Ovary (tissue), 7 donors: ENCODE measurements at regions not wholly inside any gene's neighbourhood (a gene's known extent, or its start where the extent isn't known, plus 50 kb on each side); places are given as distances from the start of the nearest gene placed in this dataset.

Experiments
- DNase-seq, 5 donors: peaks; one replicate each; pipeline ENCODE4 v3.0.0-alpha.2; 2019 to 2020
- H3K27ac ChIP-seq, 2 donors: fragments of 200-600 bp; one replicate each; pipeline versions ENCODE4 v1.5.1 to v1.8.0; 2019 to 2022
- H3K27me3 ChIP-seq: fragments of 200-600 bp; one replicate; pipeline ENCODE4 v1.8.0; 2022
- H3K36me3 ChIP-seq: fragments of 200-600 bp; sonication (generic); one replicate; pipeline ENCODE4 v1.5.1; 2019
- H3K4me1 ChIP-seq: one replicate; pipeline ENCODE4 v1.8.1; 2013; ENCODE audit warnings: mild to moderate bottlenecking, moderate library complexity; ENCODE audit not compliant: insufficient read depth
- H3K4me3 ChIP-seq: fragments of 200-600 bp; sonication (generic); one replicate; pipeline ENCODE4 v1.5.1; 2017
- H3K9me3 ChIP-seq, 2 donors: fragments of 200-600 bp in 1 of 2; sonication (generic) in 1 of 2; one replicate each; pipeline versions ENCODE4 v1.5.1 to v1.8.1; 2013 to 2019; ENCODE audit warnings: mild to moderate bottlenecking in 1 of 2, moderate library complexity in 1 of 2
- EP300 ChIP-seq: sonication (generic); formaldehyde crosslinking; IDR thresholded peaks from one replicate; pipeline ENCODE4 v1.6.1; 2017; ENCODE audit warnings: antibody characterized with exemption
- POLR2A ChIP-seq: fragments of 450-650 bp; IDR thresholded peaks from one replicate; pipeline ENCODE4 v1.6.1; 2017; ENCODE audit warnings: antibody characterized with exemption, mild to moderate bottlenecking, moderate library complexity
- WGBS, 3 donors: extraction: QIAGEN DNeasy Blood & Tissue Kit in 1 of 3; methylation state at CpG; one replicate each; pipeline versions ENCODE4 v1.1.5 to v1.1.7; 2013 to 2017; 5-methylcytosine and 5-hydroxymethylcytosine counted together
- intact Hi-C, 4 donors: fragments of 100-400 bp; cut with DNase I; formaldehyde crosslinking; loops; one replicate each; pipeline versions ENCODE4 v1.11.0 to v1.15.1; 2022 to 2023
- TF ChIP-seq, protein P1 (sequence below), 3 donors: fragments of 450-650 bp in 2 of 3; fragments of 200-600 bp in 1 of 3; IDR thresholded peaks; one replicate each; pipeline versions ENCODE4 v1.5.1 to v1.8.0; 2016 to 2022; ENCODE audit warnings: antibody characterized with exemption in 3 of 3, mild to moderate bottlenecking in 1 of 3
- donor health status: DM: no; HTN: no; CAD: no; lungs with moderate emphysema.
- donor health status: DM: no; HTN: no; CAD: no.
- donor health status: Bipolar disorder and iron deficiency.
- donor health status: DM: no; HTN: no; CAD: no.
- donor health status: DM: yes; HTN: yes; CAD: no.

DNA sequence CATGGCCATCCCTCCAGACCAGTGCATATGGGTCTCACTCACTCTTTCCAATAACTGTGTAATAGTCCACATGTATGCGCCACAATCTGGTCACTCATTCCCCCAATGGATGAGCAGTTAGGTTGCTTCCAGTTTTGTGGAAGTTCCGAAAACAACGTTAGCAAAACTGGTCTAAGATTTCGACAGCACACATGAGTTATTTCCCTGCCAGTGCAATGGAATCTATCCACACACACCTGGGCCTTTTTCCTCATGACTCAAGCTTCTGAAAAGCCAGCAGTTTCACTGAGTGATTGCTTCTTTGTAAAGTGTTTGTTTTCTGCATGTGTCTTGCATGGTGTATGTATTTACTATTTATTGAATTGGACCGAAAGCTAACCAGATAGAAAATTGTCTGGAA, 58.8 kb upstream of the FHIP2A start:
- intact Hi-C loops: no loop called here
- TF ChIP-seq POLR2A: no peak
- TF ChIP-seq EP300: no peak
- TF ChIP-seq, protein P1, sequence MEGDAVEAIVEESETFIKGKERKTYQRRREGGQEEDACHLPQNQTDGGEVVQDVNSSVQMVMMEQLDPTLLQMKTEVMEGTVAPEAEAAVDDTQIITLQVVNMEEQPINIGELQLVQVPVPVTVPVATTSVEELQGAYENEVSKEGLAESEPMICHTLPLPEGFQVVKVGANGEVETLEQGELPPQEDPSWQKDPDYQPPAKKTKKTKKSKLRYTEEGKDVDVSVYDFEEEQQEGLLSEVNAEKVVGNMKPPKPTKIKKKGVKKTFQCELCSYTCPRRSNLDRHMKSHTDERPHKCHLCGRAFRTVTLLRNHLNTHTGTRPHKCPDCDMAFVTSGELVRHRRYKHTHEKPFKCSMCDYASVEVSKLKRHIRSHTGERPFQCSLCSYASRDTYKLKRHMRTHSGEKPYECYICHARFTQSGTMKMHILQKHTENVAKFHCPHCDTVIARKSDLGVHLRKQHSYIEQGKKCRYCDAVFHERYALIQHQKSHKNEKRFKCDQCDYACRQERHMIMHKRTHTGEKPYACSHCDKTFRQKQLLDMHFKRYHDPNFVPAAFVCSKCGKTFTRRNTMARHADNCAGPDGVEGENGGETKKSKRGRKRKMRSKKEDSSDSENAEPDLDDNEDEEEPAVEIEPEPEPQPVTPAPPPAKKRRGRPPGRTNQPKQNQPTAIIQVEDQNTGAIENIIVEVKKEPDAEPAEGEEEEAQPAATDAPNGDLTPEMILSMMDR (IDR thresholded peaks at IDR 0.05): no peak

GRCh38 chr10:114764656-114765055, 56.9 kb upstream of the FHIP2A start:
- Histone ChIP-seq H3K36me3 (no peaks in the 10 kb centered on the region), H3K4me3 (no peak overlapping the region), H3K27me3 (no peaks in the 10 kb centered on the region), H3K9me3 (no peaks in the 10 kb centered on the region), H3K27ac (no peak overlapping the region), H3K4me1 (no peaks in the 10 kb centered on the region)
- intact Hi-C loops: no loop called here
- WGBS, 3 donors: 58 to 78% (median 60%) methylated on average over 1 of the region's 1 CpG
- TF ChIP-seq, protein P1 (IDR thresholded peaks at IDR 0.05): no peak
- TF ChIP-seq POLR2A (no peak), EP300 (no peak)
- DNase-seq: no peak

More for the DNA sequence above, 58.8 kb upstream of the FHIP2A start:
- 91 to 96% (median 91%) methylated on average over 5 of the region's 5 CpGs for WGBS, 3 donors
- Histone ChIP-seq H3K36me3 (no peaks in the 10 kb centered on the region), H3K4me3 (no peak overlapping the region), H3K4me1 (no peaks in the 10 kb centered on the region), H3K27me3 (no peaks in the 10 kb centered on the region), H3K27ac (no peak overlapping the region), H3K9me3 (no peaks in the 10 kb centered on the region)
- no peak for DNase-seq

DNA sequence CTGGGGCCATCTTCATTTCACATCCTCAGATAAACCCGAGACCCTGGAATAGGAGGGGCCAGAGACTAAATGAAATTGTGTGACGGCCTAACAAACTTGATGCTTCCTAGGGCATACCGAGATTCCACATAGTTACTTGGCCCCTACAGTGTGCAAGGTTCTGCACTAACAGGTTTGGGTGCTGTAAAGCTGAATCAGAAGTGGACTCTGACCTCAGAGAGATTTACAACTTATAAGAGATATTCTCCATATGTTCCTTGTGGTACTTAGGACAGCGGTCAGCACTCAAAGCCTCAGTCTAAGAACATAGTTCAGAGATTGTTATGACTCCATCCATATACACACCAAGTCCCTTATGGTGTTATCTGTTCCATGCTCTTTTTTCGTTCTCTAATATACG, 55.1 kb upstream of the FHIP2A start:
- WGBS, 3 donors: 73 to 80% (median 79%) methylated on average over 6 of the region's 6 CpGs
- Histone ChIP-seq H3K4me1 (no peaks in the 10 kb centered on the region), H3K4me3 (no peak overlapping the region), H3K9me3 (no peaks in the 10 kb centered on the region), H3K27ac (no peak overlapping the region), H3K36me3 (no peaks in the 10 kb centered on the region), H3K27me3 (no peaks in the 10 kb centered on the region)
- no peak for DNase-seq
- TF ChIP-seq EP300 (no peak), POLR2A (no peak)
- TF ChIP-seq, protein P1 (IDR thresholded peaks at IDR 0.05): no peak
- intact Hi-C loops: no loop called here

GRCh38 chr10:114767101-114767985, 54.2 kb upstream of the FHIP2A start:
- TF ChIP-seq EP300 (no peak), POLR2A (no peak)
- TF ChIP-seq, protein P1 (IDR thresholded peaks at IDR 0.05): no peak
- Histone ChIP-seq H3K4me1 (no peaks in the 10 kb centered on the region), H3K27me3 (no peaks in the 10 kb centered on the region), H3K4me3 (peak overlapping the region; percentile 69), H3K27ac (peak overlapping the region in 1 of 2 donors; percentile 58), H3K36me3 (no peaks in the 10 kb centered on the region), H3K9me3 (no peaks in the 10 kb centered on the region)
- WGBS, 3 donors: 3 to 6% (median 6%) methylated on average over 26 to 33 of the region's 33 CpGs
- DNase-seq: peak; percentile 28 to 59 (median 48)
- intact Hi-C loops: no loop called here
